HFFc6 (cell line): ENCODE measurements at regions not wholly inside any gene's neighbourhood (a gene's known extent, or its start where the extent isn't known, plus 50 kb on each side); places are given as distances from the start of the nearest gene placed in this dataset.

ENCODE experiments used
- DNase-seq: peaks from one replicate; pipeline ENCODE4 v3.0.0-alpha.2; 2018
- H3K27ac Mint-ChIP-seq: 2 replicates; pipeline ENCODE4 v1.8.0; 2020; ENCODE audit warnings: mild to moderate bottlenecking, mixed read lengths
- H3K27me3 Mint-ChIP-seq: 2 replicates; pipeline ENCODE4 v1.8.0; 2021; ENCODE audit warnings: mild to moderate bottlenecking, moderate library complexity, mixed read lengths; ENCODE audit not compliant: insufficient read depth
- H3K36me3 Mint-ChIP-seq: 2 replicates; pipeline ENCODE4 v1.8.0; 2021; ENCODE audit warnings: low read depth, mixed read lengths
- H3K4me1 Mint-ChIP-seq: 2 replicates; pipeline ENCODE4 v1.8.0; 2020; ENCODE audit warnings: low read depth, mixed read lengths
- H3K4me3 Mint-ChIP-seq: 2 replicates; pipeline ENCODE4 v1.8.0; 2020; ENCODE audit warnings: mild to moderate bottlenecking, moderate library complexity, mixed read lengths
- H3K9me3 Mint-ChIP-seq: 2 replicates; pipeline ENCODE4 v1.8.0; 2020; ENCODE audit warnings: mild to moderate bottlenecking, mixed read lengths
- TF ChIP-seq, protein P1 (sequence below): fragments of 200-600 bp; sonication (generic); IDR thresholded peaks from 2 replicates; pipeline ENCODE4 v1.5.0; 2021; ENCODE audit warnings: antibody characterized with exemption, mild to moderate bottlenecking

GRCh38 chr10:62662486-62662885 is 142.0 kb upstream of the ADO start:
- Mint-ChIP-seq H3K27me3 (peaks cover 15% of the 10 kb centered on the region), H3K4me1 (no peaks in the 10 kb centered on the region), H3K36me3 (no peaks in the 10 kb centered on the region), H3K27ac (no peak overlapping the region), H3K4me3 (no peak overlapping the region), H3K9me3 (no peaks in the 10 kb centered on the region)
- no peak for DNase-seq
- TF ChIP-seq, protein P1, sequence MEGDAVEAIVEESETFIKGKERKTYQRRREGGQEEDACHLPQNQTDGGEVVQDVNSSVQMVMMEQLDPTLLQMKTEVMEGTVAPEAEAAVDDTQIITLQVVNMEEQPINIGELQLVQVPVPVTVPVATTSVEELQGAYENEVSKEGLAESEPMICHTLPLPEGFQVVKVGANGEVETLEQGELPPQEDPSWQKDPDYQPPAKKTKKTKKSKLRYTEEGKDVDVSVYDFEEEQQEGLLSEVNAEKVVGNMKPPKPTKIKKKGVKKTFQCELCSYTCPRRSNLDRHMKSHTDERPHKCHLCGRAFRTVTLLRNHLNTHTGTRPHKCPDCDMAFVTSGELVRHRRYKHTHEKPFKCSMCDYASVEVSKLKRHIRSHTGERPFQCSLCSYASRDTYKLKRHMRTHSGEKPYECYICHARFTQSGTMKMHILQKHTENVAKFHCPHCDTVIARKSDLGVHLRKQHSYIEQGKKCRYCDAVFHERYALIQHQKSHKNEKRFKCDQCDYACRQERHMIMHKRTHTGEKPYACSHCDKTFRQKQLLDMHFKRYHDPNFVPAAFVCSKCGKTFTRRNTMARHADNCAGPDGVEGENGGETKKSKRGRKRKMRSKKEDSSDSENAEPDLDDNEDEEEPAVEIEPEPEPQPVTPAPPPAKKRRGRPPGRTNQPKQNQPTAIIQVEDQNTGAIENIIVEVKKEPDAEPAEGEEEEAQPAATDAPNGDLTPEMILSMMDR, result no peak

DNA sequence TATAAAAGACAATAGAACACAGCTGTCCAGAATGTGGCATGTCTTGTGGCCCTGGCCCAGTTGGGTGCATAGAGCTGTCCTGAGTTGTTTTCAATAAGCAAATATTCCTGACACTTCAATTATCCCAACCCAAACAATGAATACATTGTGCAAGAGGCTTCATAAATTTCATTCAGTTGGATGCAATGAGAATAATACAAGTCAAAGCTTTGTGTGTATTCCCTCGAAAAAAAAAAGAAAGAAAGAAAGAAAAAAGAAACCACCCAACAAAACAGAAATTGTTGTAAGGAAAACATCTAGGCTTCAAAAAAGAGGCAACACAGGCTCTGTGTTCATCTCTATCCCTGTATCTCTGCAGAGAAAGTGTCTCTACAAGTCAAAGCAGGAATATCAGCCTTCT is 138.7 kb upstream of the ADO start:
- H3K27ac Mint-ChIP-seq, result no peak overlapping the region

GRCh38 chr10:62666275-62666674 is 138.2 kb upstream of the ADO start:
- DNase-seq, result no peak
- no peaks in the 10 kb centered on the region for H3K4me1 Mint-ChIP-seq
- H3K27me3 Mint-ChIP-seq, result peaks cover 12% of the 10 kb centered on the region
- no peak overlapping the region for H3K4me3 Mint-ChIP-seq
- TF ChIP-seq, protein P1, result no peak
- no peaks in the 10 kb centered on the region for H3K9me3 Mint-ChIP-seq
- H3K36me3 Mint-ChIP-seq, result no peaks in the 10 kb centered on the region
- no peak overlapping the region for H3K27ac Mint-ChIP-seq

More for the DNA sequence above, 138.7 kb upstream of the ADO start:
- Mint-ChIP-seq H3K4me1 (no peaks in the 10 kb centered on the region), H3K9me3 (no peaks in the 10 kb centered on the region), H3K4me3 (no peak overlapping the region), H3K36me3 (no peaks in the 10 kb centered on the region), H3K27me3 (peaks cover 12% of the 10 kb centered on the region)
- no peak for DNase-seq
- TF ChIP-seq, protein P1, result no peak

DNA sequence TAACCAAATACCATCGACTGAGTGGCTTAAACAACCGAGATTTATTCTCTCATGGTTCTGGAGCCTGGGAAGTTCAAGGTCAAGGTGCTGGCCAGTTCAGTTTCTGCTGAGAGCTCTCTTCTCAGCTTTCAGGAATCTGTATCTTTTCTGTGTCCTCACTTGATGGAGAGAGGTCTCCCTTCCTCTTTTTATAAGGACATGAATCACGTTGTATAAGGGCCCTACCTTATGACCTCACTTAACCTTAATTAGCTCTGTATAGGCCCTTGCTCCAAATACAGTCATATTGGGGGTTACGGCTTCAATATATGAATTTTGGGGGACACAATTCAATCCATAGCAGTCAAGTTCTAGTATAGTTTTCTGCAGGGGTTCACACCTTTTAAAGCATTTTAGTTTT is 135.2 kb upstream of the ADO start:
- Mint-ChIP-seq H3K36me3 (no peaks in the 10 kb centered on the region), H3K27me3 (peaks cover 10% of the 10 kb centered on the region), H3K9me3 (no peaks in the 10 kb centered on the region), H3K4me1 (no peaks in the 10 kb centered on the region), H3K4me3 (no peak overlapping the region), H3K27ac (no peak overlapping the region)
- TF ChIP-seq, protein P1, result no peak
- no peak for DNase-seq

DNA sequence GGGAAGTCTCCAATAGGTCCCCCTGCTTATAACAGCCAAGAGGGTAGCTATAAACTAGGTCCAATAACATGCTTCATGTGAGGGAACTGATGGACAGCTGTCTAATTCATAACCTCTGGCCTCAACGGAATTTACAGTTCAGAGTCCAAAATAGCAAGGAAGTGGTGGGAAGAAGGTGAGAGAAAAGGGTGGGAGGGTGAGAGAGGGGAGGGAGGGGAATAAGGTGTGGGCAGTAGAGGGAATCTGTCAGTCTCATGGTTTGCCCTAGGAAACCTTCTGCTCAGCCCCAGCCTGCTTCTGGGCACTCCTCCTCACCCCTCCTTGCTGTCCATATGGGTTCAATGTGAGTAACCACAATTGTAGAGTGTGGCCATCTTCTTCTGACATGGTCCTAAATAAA is 133.4 kb upstream of the ADO start:
- H3K9me3 Mint-ChIP-seq, result no peaks in the 10 kb centered on the region
- no peak overlapping the region for H3K27ac Mint-ChIP-seq
- peaks cover 11% of the 10 kb centered on the region for H3K27me3 Mint-ChIP-seq
- no peaks in the 10 kb centered on the region for H3K4me1 Mint-ChIP-seq
- no peak overlapping the region for H3K4me3 Mint-ChIP-seq
- TF ChIP-seq, protein P1, result no peak
- no peak for DNase-seq
- no peaks in the 10 kb centered on the region for H3K36me3 Mint-ChIP-seq
